CD8-positive, alpha-beta memory T cell (primary cell): ENCODE measurements at regions not wholly inside any gene's neighbourhood (a gene's known extent, or its start where the extent isn't known, plus 50 kb on each side); places are given as distances from the start of the nearest gene placed in this dataset.

Source experiments
- CTCF ChIA-PET: fragments of 350-600 bp; sonication (Branson Sonifier 250); formaldehyde crosslinking; loops from one replicate; lab custom pipeline; 2021; ENCODE audit warnings: antibody characterized with exemption; lab: Charles Lee
- POLR2A ChIA-PET: fragments of 350-600 bp; sonication (Branson Sonifier 250); formaldehyde crosslinking; loops from one replicate; lab custom pipeline; 2021; ENCODE audit warnings: antibody characterized with exemption; lab: Charles Lee
- DNase-seq, 5 donors: peaks; one replicate each; pipeline versions ENCODE4 v3.0.0 to v3.0.0-alpha.2; 2020 to 2022; ENCODE audit warnings: mixed read lengths in 1 of 5
- H3K27ac ChIP-seq: one replicate; pipeline ENCODE4 v1.7.0; 2013; ENCODE audit warnings: low read depth, mild to moderate bottlenecking, low read length, moderate library complexity
- H3K27me3 ChIP-seq: 2 replicates; pipeline ENCODE4 v1.7.0; 2013; ENCODE audit warnings: low read length, mild to moderate bottlenecking; ENCODE audit not compliant: insufficient read depth, poor library complexity, severe bottlenecking
- H3K36me3 ChIP-seq: 2 replicates; pipeline ENCODE4 v1.7.0; 2013; ENCODE audit warnings: mild to moderate bottlenecking, low read length, moderate library complexity; ENCODE audit not compliant: insufficient read depth
- H3K4me1 ChIP-seq: 2 replicates; pipeline ENCODE4 v1.7.0; 2013; ENCODE audit warnings: mild to moderate bottlenecking, low read length, moderate library complexity; ENCODE audit not compliant: insufficient read depth
- H3K4me3 ChIP-seq: 2 replicates; pipeline ENCODE4 v1.7.0; 2013; ENCODE audit warnings: mild to moderate bottlenecking, low read length
- H3K9me3 ChIP-seq: 2 replicates; pipeline ENCODE4 v1.7.0; 2013; ENCODE audit warnings: mild to moderate bottlenecking, low read length
- H3K27ac Mint-ChIP-seq, 8 donors: one replicate each; pipeline ENCODE4 v1.8.0; 2020 to 2021; ENCODE audit warnings: mixed read lengths in 8 of 8, mild to moderate bottlenecking in 6 of 8, inconsistent platforms in 3 of 8, moderate library complexity in 3 of 8
- H3K27me3 Mint-ChIP-seq, 2 donors: one replicate each; pipeline ENCODE4 v1.8.0; 2020 to 2021; ENCODE audit warnings: mixed read lengths in 2 of 2, mild to moderate bottlenecking in 1 of 2, moderate library complexity in 1 of 2
- H3K36me3 Mint-ChIP-seq, 3 donors: one replicate each; pipeline ENCODE4 v1.8.0; 2020 to 2021; ENCODE audit warnings: mixed read lengths in 3 of 3, inconsistent platforms in 1 of 3, mild to moderate bottlenecking in 1 of 3
- H3K4me1 Mint-ChIP-seq, 3 donors: one replicate each; pipeline ENCODE4 v1.8.0; 2020 to 2021; ENCODE audit warnings: mixed read lengths in 3 of 3, inconsistent platforms in 1 of 3, mild to moderate bottlenecking in 1 of 3
- H3K4me3 Mint-ChIP-seq, 7 donors: one replicate each; pipeline ENCODE4 v1.8.0; 2020 to 2021; ENCODE audit warnings: mixed read lengths in 7 of 7, mild to moderate bottlenecking in 6 of 7, moderate library complexity in 4 of 7, inconsistent platforms in 2 of 7
- H3K9me3 Mint-ChIP-seq, 5 donors: one replicate each; pipeline ENCODE4 v1.8.0; 2020 to 2022; ENCODE audit warnings: mixed read lengths in 5 of 5, mild to moderate bottlenecking in 3 of 5, moderate library complexity in 2 of 5, inconsistent platforms in 1 of 5

- CTCF ChIA-PET = no interaction called here
- no peak overlapping the region for H3K4me3 Mint-ChIP-seq
Observed at GRCh38 chr9:1575939-1576338, 439.2 kb upstream of the SMARCA2 start.

GRCh38 chr9:1580215-1580614 is 434.9 kb upstream of the SMARCA2 start:
- Mint-ChIP-seq H3K4me1 (peaks cover 0 to 5% (median 0%) of the 10 kb centered on the region in 3 donors), H3K27ac (no peak overlapping the region), H3K27me3 (peaks cover under 1 to 1% of the 10 kb centered on the region in 2 donors), H3K36me3 (peaks cover 0 to under 1% (median 0%) of the 10 kb centered on the region in 3 donors), H3K4me3 (no peak overlapping the region), H3K9me3 (peaks cover 0 to 10% (median 6%) of the 10 kb centered on the region in 5 donors)
- ChIA-PET CTCF (no interaction called here), POLR2A (no interaction called here)
- Histone ChIP-seq H3K36me3 (no peaks in the 10 kb centered on the region), H3K4me1 (no peaks in the 10 kb centered on the region), H3K9me3 (no peaks in the 10 kb centered on the region), H3K27ac (no peak overlapping the region), H3K4me3 (no peak overlapping the region), H3K27me3 (no peaks in the 10 kb centered on the region)
- DNase-seq = no peak

More at GRCh38 chr9:1575939-1576338, 439.2 kb upstream of the SMARCA2 start:
- Mint-ChIP-seq H3K27me3 (peaks cover 0 to 4% of the 10 kb centered on the region in 2 donors), H3K4me1 (peaks cover 0 to 5% (median 0%) of the 10 kb centered on the region in 3 donors), H3K27ac (no peak overlapping the region), H3K36me3 (peaks cover 0 to 4% (median 0%) of the 10 kb centered on the region in 3 donors), H3K9me3 (peaks cover 0 to 4% (median under 1%) of the 10 kb centered on the region in 5 donors)
- Histone ChIP-seq H3K4me1 (no peaks in the 10 kb centered on the region), H3K9me3 (no peaks in the 10 kb centered on the region), H3K27ac (no peak overlapping the region), H3K4me3 (no peak overlapping the region), H3K27me3 (no peaks in the 10 kb centered on the region), H3K36me3 (no peaks in the 10 kb centered on the region)
- POLR2A ChIA-PET = no interaction called here
- DNase-seq = no peak

GRCh38 chr9:1581926-1582325 is 433.2 kb upstream of the SMARCA2 start:
- H3K9me3 Mint-ChIP-seq = peaks cover 0 to 16% (median 8%) of the 10 kb centered on the region in 5 donors
- H3K36me3 Mint-ChIP-seq = no peaks in the 10 kb centered on the region
- H3K27me3 Mint-ChIP-seq = peaks cover 0 to 1% of the 10 kb centered on the region in 2 donors
- H3K36me3 ChIP-seq = no peaks in the 10 kb centered on the region
- POLR2A ChIA-PET = no interaction called here
- no peak for DNase-seq
- H3K27ac Mint-ChIP-seq = no peak overlapping the region
- CTCF ChIA-PET = no interaction called here
- no peaks in the 10 kb centered on the region for H3K4me1 ChIP-seq
- H3K27me3 ChIP-seq = no peaks in the 10 kb centered on the region
- no peaks in the 10 kb centered on the region for H3K9me3 ChIP-seq
- H3K4me3 ChIP-seq = no peak overlapping the region
- H3K27ac ChIP-seq = no peak overlapping the region
- no peak overlapping the region for H3K4me3 Mint-ChIP-seq
- peaks cover 0 to 5% (median 0%) of the 10 kb centered on the region in 3 donors for H3K4me1 Mint-ChIP-seq

- Histone ChIP-seq H3K27me3 (no peaks in the 10 kb centered on the region), H3K4me1 (no peaks in the 10 kb centered on the region), H3K9me3 (no peaks in the 10 kb centered on the region), H3K36me3 (no peaks in the 10 kb centered on the region), H3K27ac (no peak overlapping the region), H3K4me3 (no peak overlapping the region)
- Mint-ChIP-seq H3K9me3 (peaks cover 0 to 8% (median 4%) of the 10 kb centered on the region in 5 donors), H3K27me3 (peaks cover 0 to 4% of the 10 kb centered on the region in 2 donors), H3K27ac (no peak overlapping the region), H3K36me3 (no peaks in the 10 kb centered on the region), H3K4me3 (no peak overlapping the region), H3K4me1 (no peaks in the 10 kb centered on the region)
- CTCF ChIA-PET = no interaction called here
- no peak for DNase-seq
- POLR2A ChIA-PET = no interaction called here
Observed at GRCh38 chr9:1591310-1591709, 423.8 kb upstream of the SMARCA2 start.

- no peak overlapping the region for H3K27ac ChIP-seq
- H3K9me3 ChIP-seq = no peaks in the 10 kb centered on the region
- H3K36me3 ChIP-seq = no peaks in the 10 kb centered on the region
- ChIA-PET POLR2A (no interaction called here), CTCF (no interaction called here)
- H3K4me3 Mint-ChIP-seq = no peak overlapping the region
- H3K4me1 ChIP-seq = no peaks in the 10 kb centered on the region
- H3K4me3 ChIP-seq = no peak overlapping the region
- H3K9me3 Mint-ChIP-seq = no peaks in the 10 kb centered on the region
- H3K36me3 Mint-ChIP-seq = no peaks in the 10 kb centered on the region
- DNase-seq = no peak
- H3K4me1 Mint-ChIP-seq = no peaks in the 10 kb centered on the region
- no peaks in the 10 kb centered on the region for H3K27me3 ChIP-seq
- H3K27me3 Mint-ChIP-seq = peaks cover 2 to 3% of the 10 kb centered on the region in 2 donors
- H3K27ac Mint-ChIP-seq = no peak overlapping the region
Observed at GRCh38 chr9:1598270-1598669, 416.9 kb upstream of the SMARCA2 start.

- POLR2A ChIA-PET = no interaction called here
- H3K27ac Mint-ChIP-seq = no peak overlapping the region
- no peaks in the 10 kb centered on the region for H3K4me1 Mint-ChIP-seq
- Histone ChIP-seq H3K9me3 (no peaks in the 10 kb centered on the region), H3K27ac (no peak overlapping the region), H3K4me3 (no peak overlapping the region), H3K36me3 (no peaks in the 10 kb centered on the region), H3K4me1 (no peaks in the 10 kb centered on the region), H3K27me3 (no peaks in the 10 kb centered on the region)
- H3K36me3 Mint-ChIP-seq = no peaks in the 10 kb centered on the region
- no peak overlapping the region for H3K4me3 Mint-ChIP-seq
- DNase-seq = no peak
- peaks cover 0 to 8% (median 0%) of the 10 kb centered on the region in 5 donors for H3K9me3 Mint-ChIP-seq
- peaks cover 2 to 13% of the 10 kb centered on the region in 2 donors for H3K27me3 Mint-ChIP-seq
- CTCF ChIA-PET = no interaction called here
Observed at GRCh38 chr9:1599961-1600360, 415.2 kb upstream of the SMARCA2 start.

- Histone ChIP-seq H3K4me1 (no peaks in the 10 kb centered on the region), H3K27ac (no peak overlapping the region), H3K36me3 (no peaks in the 10 kb centered on the region), H3K4me3 (no peak overlapping the region), H3K9me3 (no peaks in the 10 kb centered on the region), H3K27me3 (no peaks in the 10 kb centered on the region)
- Mint-ChIP-seq H3K4me3 (no peak overlapping the region), H3K9me3 (peaks cover 0 to 10% (median 0%) of the 10 kb centered on the region in 5 donors), H3K27ac (no peak overlapping the region), H3K36me3 (no peaks in the 10 kb centered on the region), H3K4me1 (no peaks in the 10 kb centered on the region), H3K27me3 (peaks cover 2 to 12% of the 10 kb centered on the region in 2 donors)
- CTCF ChIA-PET = no interaction called here
- no peak for DNase-seq
- POLR2A ChIA-PET = no interaction called here
Observed at GRCh38 chr9:1604942-1605560, 410.1 kb upstream of the SMARCA2 start.

GRCh38 chr9:1606253-1606652 is 408.9 kb upstream of the SMARCA2 start:
- no peaks in the 10 kb centered on the region for H3K4me1 ChIP-seq
- H3K9me3 ChIP-seq = no peaks in the 10 kb centered on the region
- H3K36me3 ChIP-seq = no peaks in the 10 kb centered on the region
- ChIA-PET CTCF (no interaction called here), POLR2A (no interaction called here)
- DNase-seq = no peak
- no peak overlapping the region for H3K27ac ChIP-seq
- H3K9me3 Mint-ChIP-seq = peaks cover 0 to 10% (median 0%) of the 10 kb centered on the region in 5 donors
- no peaks in the 10 kb centered on the region for H3K36me3 Mint-ChIP-seq
- H3K27ac Mint-ChIP-seq = peak overlapping the region in 1 of 8 donors; percentile 48
- H3K27me3 ChIP-seq = no peaks in the 10 kb centered on the region
- H3K4me3 ChIP-seq = no peak overlapping the region
- H3K4me3 Mint-ChIP-seq = no peak overlapping the region
- H3K27me3 Mint-ChIP-seq = peaks cover 2 to 15% of the 10 kb centered on the region in 2 donors
- no peaks in the 10 kb centered on the region for H3K4me1 Mint-ChIP-seq
